GM21447 (cell line): ENCODE measurements at regions not wholly inside any gene's neighbourhood (a gene's known extent, or its start where the extent isn't known, plus 50 kb on each side); places are given as distances from the start of the nearest gene placed in this dataset.

Experiments used
- ATAC-seq: cut with Tn5 transposase; IDR thresholded peaks from one replicate; pipeline ENCODE4 v1.9.1; 2021; ENCODE audit not compliant: unreplicated experiment

DNA sequence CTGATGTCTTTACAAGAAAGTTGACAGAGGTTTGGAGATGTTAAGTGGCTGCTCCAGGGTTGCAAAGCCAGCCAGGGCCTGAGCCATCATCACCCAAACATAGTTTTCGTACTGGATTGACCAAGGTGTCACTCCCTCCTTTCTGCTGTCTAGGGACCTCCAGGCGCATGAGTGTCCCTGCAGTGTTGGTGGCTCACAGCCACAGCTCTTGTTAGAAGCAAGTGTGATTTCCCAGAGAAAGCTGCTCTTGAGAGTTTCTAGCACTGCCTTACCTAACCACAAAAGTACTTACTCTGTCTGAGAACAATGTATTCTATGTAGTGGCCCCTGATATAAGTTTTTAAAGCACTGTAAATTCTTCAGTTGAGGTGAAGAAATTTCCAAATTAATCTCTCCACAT lies 144.1 kb downstream of the SOX2 start:
- ATAC-seq, result no peak

DNA sequence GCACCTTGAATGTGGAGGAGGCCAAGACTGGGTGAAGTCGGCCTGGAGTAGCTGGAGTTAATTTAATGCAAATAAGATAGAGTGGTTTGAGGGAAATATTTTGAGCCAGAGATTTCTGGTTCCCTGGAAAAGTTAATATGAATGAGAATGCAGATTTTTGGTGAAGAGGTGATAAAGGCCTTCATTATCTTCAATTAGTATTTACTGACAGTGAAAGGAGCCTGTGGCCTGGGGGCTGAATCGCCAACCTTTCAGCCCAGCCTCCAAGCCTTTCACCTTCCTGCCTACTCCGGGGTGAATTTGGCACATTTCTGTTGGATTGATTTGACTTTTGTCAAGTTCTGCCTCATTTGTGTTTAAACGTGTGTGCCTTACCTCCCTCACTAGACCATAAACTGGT lies 147.8 kb downstream of the SOX2 start:
- ATAC-seq, result no peak

DNA sequence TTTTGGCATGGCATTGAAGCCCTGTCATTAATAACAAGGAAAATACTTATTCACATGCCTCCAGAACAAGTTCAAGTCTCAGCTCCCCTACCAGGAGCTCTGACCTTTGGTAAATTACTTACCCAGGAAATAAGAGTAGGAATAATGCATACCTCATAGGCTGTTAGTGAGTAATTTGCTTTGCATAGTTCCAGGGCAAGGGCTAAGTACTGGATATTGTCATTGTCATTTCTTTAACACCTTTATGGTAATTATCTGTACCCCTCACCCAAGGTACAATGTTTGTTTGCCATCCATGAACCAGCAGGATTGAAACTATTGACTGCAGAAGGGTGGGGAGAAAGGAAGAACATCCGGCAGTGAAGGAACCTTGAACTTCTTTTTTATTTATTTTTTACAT lies 148.5 kb downstream of the SOX2 start:
- no peak for ATAC-seq

DNA sequence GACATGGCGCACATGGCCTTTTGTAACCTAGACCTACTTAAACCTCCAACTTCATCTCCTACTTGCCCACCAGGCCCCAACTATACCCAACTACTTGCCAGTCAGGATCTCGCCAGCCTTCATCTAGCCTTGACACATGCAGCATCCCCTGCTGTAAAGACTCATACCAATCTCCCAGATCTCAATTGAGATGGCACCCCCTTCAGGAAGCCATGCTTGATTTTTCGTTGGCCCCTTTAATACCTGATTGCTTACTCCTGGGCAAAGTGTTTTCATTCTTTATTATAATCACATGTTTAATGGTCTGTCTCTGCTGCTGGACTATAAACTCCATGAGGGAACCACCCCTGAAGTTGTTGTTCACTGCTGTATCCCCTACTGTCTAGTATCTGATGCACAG lies 150.8 kb downstream of the SOX2 start:
- no peak for ATAC-seq

DNA sequence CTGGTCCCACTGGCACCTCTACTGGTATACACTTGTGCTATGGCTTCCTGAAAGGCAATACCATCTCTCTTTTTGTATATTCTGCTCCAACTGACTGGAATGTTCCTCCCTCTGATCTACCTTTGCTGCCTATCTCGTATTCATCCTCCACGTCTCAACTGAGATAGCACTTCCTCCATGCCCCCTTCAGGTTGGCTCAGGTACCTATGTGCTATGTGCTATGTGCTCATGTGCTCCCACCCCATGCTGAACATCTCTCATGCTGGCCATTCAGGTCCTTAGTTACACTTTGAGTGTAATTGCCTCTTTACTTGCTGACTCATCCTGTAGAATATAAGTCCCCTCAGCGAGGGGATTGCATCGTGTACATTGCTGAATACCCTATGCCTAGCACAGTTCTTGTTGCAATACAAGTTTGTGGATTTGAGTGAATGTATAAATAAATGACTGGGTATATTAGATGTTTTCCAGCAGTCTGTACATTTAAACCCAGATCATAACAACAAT lies 156.9 kb downstream of the SOX2 start:
- ATAC-seq, result no peak

- ATAC-seq, result no peak
Observed at GRCh38 chr3:181872887-181873286, 161.2 kb downstream of the SOX2 start.

DNA sequence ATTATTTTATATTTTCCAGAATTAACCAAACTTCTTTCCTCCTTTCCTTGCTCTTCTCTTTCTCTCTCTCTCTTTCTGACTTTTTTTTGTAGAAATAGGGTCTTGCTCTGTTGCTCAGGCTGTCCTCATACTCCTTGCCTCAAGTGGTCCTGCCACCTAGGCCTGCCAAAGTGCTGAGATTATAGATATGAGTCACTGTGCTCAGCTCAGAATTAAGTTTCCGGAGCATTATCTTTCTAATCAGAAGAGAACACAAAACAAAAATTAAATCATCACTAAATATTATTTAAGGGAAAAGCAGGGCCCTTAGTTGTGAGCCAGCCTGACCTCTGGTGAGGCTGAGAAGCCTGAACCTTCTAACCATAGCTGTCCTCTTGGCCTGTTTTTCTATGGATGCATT lies 168.2 kb downstream of the SOX2 start:
- ATAC-seq, result no peak

- no peak for ATAC-seq
Observed at GRCh38 chr3:181880331-181880730, 168.6 kb downstream of the SOX2 start.

- no peak for ATAC-seq
Observed at GRCh38 chr3:181881749-181882148, 170.0 kb downstream of the SOX2 start.

GRCh38 chr3:181885868-181886630 lies 174.3 kb downstream of the SOX2 start:
- no peak for ATAC-seq

DNA sequence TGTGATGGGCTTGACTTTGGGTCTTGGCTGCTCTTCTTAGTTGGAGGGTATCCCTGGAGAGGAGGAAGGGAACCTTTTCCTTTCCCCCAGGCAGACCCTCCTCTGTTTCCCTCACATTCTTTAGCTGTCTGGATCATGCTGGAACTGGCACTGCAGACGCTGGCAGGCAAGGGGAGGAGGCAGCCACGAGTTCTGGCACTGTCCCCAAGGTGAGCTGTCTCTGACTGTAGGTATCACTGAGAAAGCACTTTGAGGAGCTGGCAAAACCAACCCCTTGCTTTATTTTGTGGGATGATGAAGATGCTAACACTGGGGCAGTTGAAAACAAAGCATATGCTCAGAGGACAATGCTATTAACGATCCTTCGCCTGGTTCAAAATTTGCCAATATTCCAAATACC lies 175.0 kb downstream of the SOX2 start:
- no peak for ATAC-seq

GRCh38 chr3:181887685-181888084 lies 176.0 kb downstream of the SOX2 start:
- no peak for ATAC-seq

- no peak for ATAC-seq
Observed at GRCh38 chr3:181888234-181888633, 176.5 kb downstream of the SOX2 start.

DNA sequence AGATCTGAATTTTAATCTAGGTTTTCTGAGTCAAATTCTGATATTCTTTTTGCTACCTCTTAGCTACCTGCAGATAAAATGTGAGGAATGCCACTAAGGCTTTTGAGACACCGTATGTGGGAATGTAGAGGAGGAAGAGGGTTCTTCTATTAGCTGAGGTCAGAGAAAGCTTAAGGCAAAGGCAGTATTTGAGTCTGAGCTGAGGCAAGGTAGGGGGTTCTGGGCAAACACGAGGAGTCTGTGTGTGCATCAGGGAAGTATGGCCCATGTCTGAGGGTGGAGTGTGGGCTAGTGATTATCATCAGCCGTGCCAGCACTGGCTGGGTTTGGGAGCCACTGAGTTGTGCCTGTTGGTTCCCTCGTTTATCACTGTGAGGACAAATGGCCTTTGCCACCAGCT lies 181.1 kb downstream of the SOX2 start:
- ATAC-seq, result no peak

GRCh38 chr3:181896605-181897004 lies 184.9 kb downstream of the SOX2 start:
- ATAC-seq, result no peak

DNA sequence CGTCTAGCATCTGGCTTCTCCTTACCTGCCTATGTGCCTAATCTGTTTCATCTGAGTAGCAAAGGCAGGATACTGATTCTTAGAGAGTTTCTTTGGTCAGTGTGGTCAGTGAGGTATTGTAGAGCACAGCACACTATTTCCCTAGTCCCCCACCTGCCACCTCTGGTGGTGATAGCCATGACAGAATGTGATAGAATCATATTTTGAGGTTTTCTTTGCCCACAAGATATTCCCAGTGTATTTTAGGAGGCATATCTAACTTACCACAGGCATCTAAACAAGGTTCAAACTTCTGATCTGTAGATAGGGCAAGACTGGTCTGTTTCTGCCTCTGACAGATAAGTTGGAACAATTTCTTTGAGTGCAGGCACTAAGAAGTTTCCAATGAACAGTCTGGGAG lies 188.0 kb downstream of the SOX2 start:
- no peak for ATAC-seq

- ATAC-seq, result no peak
Observed at GRCh38 chr3:181901626-181902025, 189.9 kb downstream of the SOX2 start.

GRCh38 chr3:181906338-181906737 lies 194.6 kb downstream of the SOX2 start:
- no peak for ATAC-seq

DNA sequence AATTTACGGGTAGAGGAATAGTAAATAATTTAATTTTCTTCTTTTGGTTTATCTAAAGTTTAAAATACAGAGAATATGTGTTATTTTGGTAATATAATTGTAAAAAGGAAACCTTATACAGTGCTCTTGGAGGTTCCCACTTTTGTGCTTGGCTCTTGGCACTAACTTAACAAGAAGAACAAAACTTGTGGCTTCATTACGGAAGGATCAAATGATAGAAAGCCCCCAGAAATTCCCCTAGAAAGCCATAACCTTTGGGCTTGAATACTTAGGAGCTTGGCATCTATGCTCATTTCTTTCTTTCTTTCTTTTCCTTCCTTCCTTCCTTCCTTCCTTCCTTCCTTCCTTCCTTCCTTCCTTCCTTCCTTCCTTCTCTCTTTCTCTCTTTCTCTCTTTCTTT lies 197.5 kb downstream of the SOX2 start:
- ATAC-seq, result no peak

DNA sequence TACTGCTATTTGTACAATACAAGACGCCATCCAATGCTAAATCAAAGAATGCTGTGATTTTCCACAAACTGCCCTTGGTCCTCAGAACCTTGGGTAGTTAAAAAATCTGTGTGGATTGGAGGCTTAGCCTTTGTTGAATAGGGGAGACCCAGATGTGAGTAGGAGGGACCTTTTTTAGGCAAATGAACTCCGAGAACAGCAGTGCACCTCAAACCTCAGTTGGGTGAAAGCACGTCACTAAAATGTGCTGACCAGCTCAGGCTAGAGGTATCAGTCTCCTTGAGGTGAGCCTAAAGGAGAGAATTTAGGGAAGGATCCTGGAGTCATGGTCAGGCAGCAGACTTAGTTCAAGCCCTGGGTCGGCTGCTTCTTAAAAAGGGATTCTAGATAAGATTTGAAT lies 200.7 kb downstream of the SOX2 start:
- ATAC-seq, result no peak

GRCh38 chr3:181913254-181913653 lies 201.5 kb downstream of the SOX2 start:
- no peak for ATAC-seq

DNA sequence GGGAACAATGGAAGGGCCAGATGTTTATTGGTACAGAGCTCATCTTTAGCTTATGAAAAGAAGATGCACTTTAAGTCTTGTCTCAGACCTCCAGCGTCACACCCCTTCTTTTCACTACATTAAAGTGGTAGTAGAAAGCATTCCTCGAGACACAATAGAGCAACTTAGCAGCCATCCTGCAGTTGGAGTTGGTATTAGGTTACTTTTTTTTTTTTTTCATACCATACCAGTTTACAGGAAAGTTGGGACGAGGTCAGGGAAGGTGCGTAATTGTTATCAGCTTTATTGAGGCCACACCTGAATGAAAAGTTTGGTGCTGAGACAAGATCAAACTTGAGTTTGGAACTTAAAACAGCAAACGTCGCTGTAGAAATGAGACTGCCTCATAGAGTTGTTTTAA lies 203.8 kb downstream of the SOX2 start:
- no peak for ATAC-seq

DNA sequence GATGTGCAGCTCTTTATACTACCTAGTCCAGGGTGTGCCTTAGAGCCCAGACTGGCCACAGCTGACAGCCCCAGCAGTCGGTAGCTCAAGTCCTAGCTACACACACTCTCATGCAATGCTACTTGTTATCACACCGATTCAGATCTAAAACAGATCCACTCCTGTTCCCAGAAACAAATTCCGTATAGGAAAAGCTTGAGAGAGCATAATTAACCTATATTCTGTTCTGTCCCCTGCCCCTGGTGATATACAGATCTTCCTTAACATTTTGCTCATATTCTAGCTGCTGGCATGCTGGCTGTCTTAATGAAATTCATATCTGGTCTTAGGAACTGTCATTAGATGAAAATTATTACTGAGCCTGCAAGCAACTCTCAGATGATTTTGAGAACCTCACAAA lies 204.3 kb downstream of the SOX2 start:
- no peak for ATAC-seq
